Neural cell (in vitro differentiated cells): ENCODE measurements at regions not wholly inside any gene's neighbourhood (a gene's known extent, or its start where the extent isn't known, plus 50 kb on each side); places are given as distances from the start of the nearest gene placed in this dataset.
"Not testable (repeated sequence)": the region's sequence is repeated elsewhere in the genome, so short reads cannot be mapped to it uniquely, and the experiment has no call there.

ENCODE experiments used
- H2AFZ ChIP-seq: fragments of 200-600, 300-800 bp; sonication (generic), shearing (Covaris generic); 2 replicates; pipeline ENCODE4 v1.6.0; 2014; ENCODE audit warnings: low read depth, mild to moderate bottlenecking, antibody characterized with exemption, low read length, moderate library complexity
- H3F3A ChIP-seq: fragments of 200-600 bp; shearing (Covaris generic); 2 replicates; pipeline ENCODE4 v1.6.1; 2016; ENCODE audit warnings: mild to moderate bottlenecking, moderate library complexity, mixed read lengths, antibody characterized with exemption, low read length; ENCODE audit not compliant: insufficient read depth, poor library complexity, severe bottlenecking
- H3K27ac ChIP-seq: fragments of 200-600, 300-800 bp; sonication (generic), shearing (Covaris generic); 2 replicates; pipeline ENCODE4 v1.5.1; 2014; ENCODE audit warnings: mild to moderate bottlenecking, low read length, moderate library complexity
- H3K27me3 ChIP-seq: fragments of 300-800, 200-600 bp; sonication (generic), shearing (Covaris generic); 2 replicates; pipeline ENCODE4 v1.6.0; 2014; ENCODE audit warnings: mild to moderate bottlenecking, low read depth, low read length, moderate library complexity; ENCODE audit not compliant: insufficient read depth
- H3K36me3 ChIP-seq: fragments of 300-800, 200-600 bp; sonication (generic), shearing (Covaris generic); 2 replicates; pipeline ENCODE4 v1.5.1; 2014; ENCODE audit warnings: mild to moderate bottlenecking, antibody characterized with exemption, low read length, moderate library complexity; ENCODE audit not compliant: insufficient read depth
- H3K4me2 ChIP-seq: fragments of 300-800, 200-600 bp; sonication (generic), shearing (Covaris generic); 2 replicates; pipeline ENCODE4 v1.6.0; 2014; ENCODE audit warnings: mild to moderate bottlenecking, low read length
- H3K4me3 ChIP-seq: fragments of 300-800, 200-600 bp; sonication (generic), shearing (Covaris generic); 2 replicates; pipeline ENCODE4 v1.5.1; 2014; ENCODE audit warnings: mild to moderate bottlenecking, low read length, moderate library complexity
- H3K79me2 ChIP-seq: fragments of 200-600 bp; shearing (Covaris generic); replicated peaks from 2 replicates; pipeline ENCODE4 v1.6.0; 2014; ENCODE audit warnings: mild to moderate bottlenecking, low read length, moderate library complexity; ENCODE audit not compliant: insufficient read depth
- H3K9ac ChIP-seq: fragments of 300-800, 200-600 bp; sonication (generic), shearing (Covaris generic); 2 replicates; pipeline ENCODE4 v1.6.1; 2016; ENCODE audit warnings: mild to moderate bottlenecking, low read length, mixed read lengths
- H3K9me2 ChIP-seq: fragments of 200-600 bp; shearing (Covaris generic); 2 replicates; pipeline ENCODE4 v1.6.1; 2016; ENCODE audit warnings: mild to moderate bottlenecking, low read length, mixed read lengths; ENCODE audit not compliant: insufficient read depth
- H3K9me3 ChIP-seq: fragments of 200-600, 300-800 bp; sonication (generic), shearing (Covaris generic); 2 replicates; pipeline ENCODE4 v1.6.1; 2016; ENCODE audit warnings: mild to moderate bottlenecking, mixed run types, low read length, moderate library complexity, mixed read lengths
- H4K20me1 ChIP-seq: fragments of 200-600 bp; shearing (Covaris generic); 2 replicates; pipeline ENCODE4 v1.6.1; 2016; ENCODE audit warnings: mild to moderate bottlenecking, mixed run types; ENCODE audit not compliant: insufficient read depth
- CTCF ChIP-seq: fragments of 450-650 bp; IDR thresholded peaks from 2 replicates; pipeline ENCODE4 v1.5.1; 2014; ENCODE audit warnings: antibody characterized with exemption, mild to moderate bottlenecking, moderate library complexity; ENCODE audit not compliant: poor library complexity, severe bottlenecking
- EP300 ChIP-seq: fragments of 450-650 bp; conservative IDR thresholded peaks from 2 replicates; pipeline ENCODE4 v1.6.1; 2014; ENCODE audit warnings: antibody characterized with exemption, mild to moderate bottlenecking, moderate library complexity; ENCODE audit not compliant: poor library complexity, severe bottlenecking
- EZH2 ChIP-seq: fragments of 200-600, 300-800 bp; shearing (Covaris generic), sonication (generic); IDR thresholded peaks from 2 replicates; pipeline ENCODE4 v1.6.1; 2014; ENCODE audit warnings: antibody characterized with exemption, low read length, borderline replicate concordance, mild to moderate bottlenecking; ENCODE audit not compliant: insufficient read depth, poor library complexity, severe bottlenecking
- MXI1 ChIP-seq: fragments of 450-650 bp; conservative IDR thresholded peaks from 2 replicates; pipeline ENCODE4 v1.6.1; 2014; ENCODE audit warnings: antibody characterized with exemption, mild to moderate bottlenecking; ENCODE audit not compliant: poor library complexity, severe bottlenecking
- POLR2AphosphoS5 ChIP-seq: IDR thresholded peaks from 2 replicates; pipeline ENCODE4 v1.6.1; 2012
- RAD21 ChIP-seq: fragments of 450-650 bp; conservative IDR thresholded peaks from 2 replicates; pipeline ENCODE4 v1.6.1; 2014; ENCODE audit warnings: antibody characterized with exemption, mild to moderate bottlenecking, moderate library complexity
- SMC3 ChIP-seq: fragments of 450-650 bp; conservative IDR thresholded peaks from 2 replicates; pipeline ENCODE4 v1.6.1; 2014; ENCODE audit warnings: antibody characterized with exemption, mild to moderate bottlenecking, moderate library complexity; ENCODE audit not compliant: poor library complexity
- TAF1 ChIP-seq: IDR thresholded peaks from 2 replicates; pipeline ENCODE4 v1.6.1; 2012; ENCODE audit warnings: low read depth
- TF ChIP-seq, protein P1 (sequence below): IDR thresholded peaks from 2 replicates; pipeline ENCODE4 v1.6.1; 2012; ENCODE audit warnings: borderline replicate concordance

DNA sequence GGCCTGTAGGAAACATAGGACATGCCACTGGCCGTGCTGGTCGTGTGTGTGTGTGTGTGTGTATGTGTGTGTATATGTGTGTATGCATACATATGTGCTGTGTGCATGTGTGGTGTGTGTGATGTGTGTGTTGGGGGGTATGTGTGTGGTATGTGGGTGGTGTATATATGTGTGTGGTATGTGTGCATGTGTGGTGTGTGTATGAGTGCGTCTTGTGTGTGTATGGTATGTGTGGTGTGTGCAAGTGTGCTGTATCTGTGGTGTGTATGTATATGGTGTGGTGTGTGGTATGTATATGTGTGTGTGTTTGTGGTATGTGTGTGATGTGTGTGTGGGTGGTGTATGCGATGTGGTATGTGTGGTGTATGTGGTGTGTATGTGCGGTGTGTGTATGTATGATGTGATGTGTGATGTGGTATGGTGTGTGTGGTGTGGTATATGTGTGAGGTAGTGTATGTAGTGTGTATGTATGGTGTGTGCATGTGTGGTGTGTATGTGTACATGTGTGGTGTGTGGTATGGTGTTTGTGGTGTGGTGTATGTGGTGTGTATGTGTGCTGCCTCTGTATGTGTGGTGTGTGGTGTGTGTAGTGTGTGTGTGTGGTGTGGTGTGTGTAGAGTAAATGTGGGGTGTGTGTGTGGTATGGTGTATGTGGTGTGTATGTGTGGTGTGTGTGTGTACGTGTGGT lies 120.8 kb upstream of the CACHD1 start:
- Histone ChIP-seq H3K4me2 (no peak overlapping the region), H3K4me3 (no peak overlapping the region), H3K9ac (no peak overlapping the region), H3F3A (no peaks in the 10 kb centered on the region), H3K9me2 (no peaks in the 10 kb centered on the region), H3K36me3 (no peaks in the 10 kb centered on the region), H2AFZ (no peak overlapping the region), H3K27ac (no peak overlapping the region), H4K20me1 (no peaks in the 10 kb centered on the region), H3K9me3 (no peaks in the 10 kb centered on the region), H3K27me3 (no peaks in the 10 kb centered on the region), H3K79me2 (no peaks in the 10 kb centered on the region)
- TF ChIP-seq TAF1 (no peak), CTCF (no peak)

GRCh38 chr1:64355534-64355933 lies 114.4 kb upstream of the CACHD1 start:
- not testable (repeated sequence) for H3K9me2 ChIP-seq, H3K36me3 ChIP-seq, H4K20me1 ChIP-seq, H2AFZ ChIP-seq, H3K4me2 ChIP-seq, H3F3A ChIP-seq, H3K9ac ChIP-seq, H3K27ac ChIP-seq, H3K79me2 ChIP-seq, H3K4me3 ChIP-seq, H3K27me3 ChIP-seq, H3K9me3 ChIP-seq

DNA sequence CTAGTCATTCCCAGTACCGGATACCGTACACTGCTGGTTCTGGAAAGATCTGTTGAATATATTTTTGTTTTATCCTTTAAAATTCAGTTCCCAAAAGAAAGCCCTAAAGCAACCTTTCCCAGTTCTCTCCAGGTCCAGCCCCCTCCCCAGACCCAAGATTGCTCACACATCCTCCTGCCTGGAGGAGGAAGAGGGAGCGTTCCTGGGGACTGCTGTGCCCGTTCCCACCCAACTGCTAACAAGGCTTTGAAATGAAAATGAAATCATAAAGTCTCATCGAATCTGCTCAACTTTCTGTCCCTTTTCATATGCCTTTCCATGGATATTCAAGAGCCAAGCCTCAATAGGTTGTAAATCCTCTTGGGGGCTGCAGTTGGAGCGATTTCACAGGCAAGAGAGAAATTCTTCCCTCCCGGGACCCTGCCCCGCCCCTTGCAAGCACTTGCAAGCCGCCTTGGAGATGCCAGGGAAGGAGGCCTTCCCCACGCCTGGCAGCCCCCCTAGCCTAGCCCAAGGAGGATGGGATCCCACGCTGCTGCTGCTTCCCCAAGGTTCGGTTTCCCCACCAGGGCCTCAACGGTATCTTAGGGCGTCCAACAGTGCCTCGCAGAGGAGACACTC lies 113.2 kb upstream of the CACHD1 start:
- Histone ChIP-seq H3K9ac (no peak overlapping the region), H4K20me1 (no peaks in the 10 kb centered on the region), H3K9me2 (no peaks in the 10 kb centered on the region), H3K4me2 (no peak overlapping the region), H3F3A (no peaks in the 10 kb centered on the region), H2AFZ (no peak overlapping the region), H3K9me3 (no peaks in the 10 kb centered on the region), H3K4me3 (no peak overlapping the region), H3K27me3 (no peaks in the 10 kb centered on the region), H3K36me3 (no peaks in the 10 kb centered on the region), H3K27ac (no peak overlapping the region), H3K79me2 (no peaks in the 10 kb centered on the region)
- TF ChIP-seq RAD21 (no peak), EP300 (no peak), SMC3 (no peak), EZH2 (no peak), TAF1 (no peak), MXI1 (no peak), POLR2AphosphoS5 (no peak), CTCF (no peak)
- TF ChIP-seq, protein P1, sequence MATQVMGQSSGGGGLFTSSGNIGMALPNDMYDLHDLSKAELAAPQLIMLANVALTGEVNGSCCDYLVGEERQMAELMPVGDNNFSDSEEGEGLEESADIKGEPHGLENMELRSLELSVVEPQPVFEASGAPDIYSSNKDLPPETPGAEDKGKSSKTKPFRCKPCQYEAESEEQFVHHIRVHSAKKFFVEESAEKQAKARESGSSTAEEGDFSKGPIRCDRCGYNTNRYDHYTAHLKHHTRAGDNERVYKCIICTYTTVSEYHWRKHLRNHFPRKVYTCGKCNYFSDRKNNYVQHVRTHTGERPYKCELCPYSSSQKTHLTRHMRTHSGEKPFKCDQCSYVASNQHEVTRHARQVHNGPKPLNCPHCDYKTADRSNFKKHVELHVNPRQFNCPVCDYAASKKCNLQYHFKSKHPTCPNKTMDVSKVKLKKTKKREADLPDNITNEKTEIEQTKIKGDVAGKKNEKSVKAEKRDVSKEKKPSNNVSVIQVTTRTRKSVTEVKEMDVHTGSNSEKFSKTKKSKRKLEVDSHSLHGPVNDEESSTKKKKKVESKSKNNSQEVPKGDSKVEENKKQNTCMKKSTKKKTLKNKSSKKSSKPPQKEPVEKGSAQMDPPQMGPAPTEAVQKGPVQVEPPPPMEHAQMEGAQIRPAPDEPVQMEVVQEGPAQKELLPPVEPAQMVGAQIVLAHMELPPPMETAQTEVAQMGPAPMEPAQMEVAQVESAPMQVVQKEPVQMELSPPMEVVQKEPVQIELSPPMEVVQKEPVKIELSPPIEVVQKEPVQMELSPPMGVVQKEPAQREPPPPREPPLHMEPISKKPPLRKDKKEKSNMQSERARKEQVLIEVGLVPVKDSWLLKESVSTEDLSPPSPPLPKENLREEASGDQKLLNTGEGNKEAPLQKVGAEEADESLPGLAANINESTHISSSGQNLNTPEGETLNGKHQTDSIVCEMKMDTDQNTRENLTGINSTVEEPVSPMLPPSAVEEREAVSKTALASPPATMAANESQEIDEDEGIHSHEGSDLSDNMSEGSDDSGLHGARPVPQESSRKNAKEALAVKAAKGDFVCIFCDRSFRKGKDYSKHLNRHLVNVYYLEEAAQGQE, result no peak
